ENCODE measurements at regions not wholly inside any gene's neighbourhood (a gene's known extent, or its start where the extent isn't known, plus 50 kb on each side); places are given as distances from the start of the nearest gene placed in this dataset.
A peak's percentile ranks its signal among the peaks of the same experiment; 100 is the strongest.
"Not testable (repeated sequence)": the region's sequence is repeated elsewhere in the genome, so short reads cannot be mapped to it uniquely, and the experiment has no call there.

- peak; percentile 17 for DNase-seq (ENCODE audit: low read depth)
Measured at GRCh38 chr11:44361813-44362212, 51.9 kb upstream of the ALX4 start.

- no peak for DNase-seq (ENCODE audit: low read depth)
Measured at GRCh38 chr11:44363116-44363515, 53.2 kb upstream of the ALX4 start.

- no peak for DNase-seq (ENCODE audit: low read depth)
Measured at GRCh38 chr11:44364596-44364995, 54.7 kb upstream of the ALX4 start.

- no peak for DNase-seq (ENCODE audit: low read depth)
Measured at GRCh38 chr11:44365616-44366015, 55.7 kb upstream of the ALX4 start.

GRCh38 chr11:44366026-44366425 is 56.1 kb upstream of the ALX4 start:
- no peak for DNase-seq (ENCODE audit: low read depth)

- DNase-seq (ENCODE audit: low read depth): no peak
Measured at GRCh38 chr11:44366741-44367140, 56.8 kb upstream of the ALX4 start.

GRCh38 chr11:44367452-44367851 is 57.5 kb upstream of the ALX4 start:
- DNase-seq (ENCODE audit: low read depth): no peak

GRCh38 chr11:44368886-44369285 is 58.9 kb upstream of the ALX4 start:
- no peak for DNase-seq (ENCODE audit: low read depth)

- DNase-seq (ENCODE audit: low read depth): not testable (repeated sequence)
Measured at GRCh38 chr11:44371042-44371441, 61.1 kb upstream of the ALX4 start.

- DNase-seq (ENCODE audit: low read depth): no peak
Measured at GRCh38 chr11:44371706-44372105, 61.8 kb upstream of the ALX4 start.

- no peak for DNase-seq (ENCODE audit: low read depth)
Measured at GRCh38 chr11:44372989-44373388, 63.0 kb upstream of the ALX4 start.

GRCh38 chr11:44374001-44374400 is 64.1 kb upstream of the ALX4 start:
- DNase-seq (ENCODE audit: low read depth): no peak

GRCh38 chr11:44376423-44376822 is 66.5 kb upstream of the ALX4 start:
- DNase-seq (ENCODE audit: low read depth): no peak

GRCh38 chr11:44377121-44377520 is 67.2 kb upstream of the ALX4 start:
- no peak for DNase-seq (ENCODE audit: low read depth)

GRCh38 chr11:44377914-44378321 is 68.0 kb upstream of the ALX4 start:
- no peak for DNase-seq (ENCODE audit: low read depth)

- no peak for DNase-seq (ENCODE audit: low read depth)
Measured at GRCh38 chr11:44379141-44380008, 69.4 kb upstream of the ALX4 start.

- DNase-seq (ENCODE audit: low read depth): no peak
Measured at GRCh38 chr11:44380009-44380313, 70.0 kb upstream of the ALX4 start.

- no peak for DNase-seq (ENCODE audit: low read depth)
Measured at GRCh38 chr11:44380820-44381219, 70.9 kb upstream of the ALX4 start.

- DNase-seq (ENCODE audit: low read depth): no peak
Measured at GRCh38 chr11:44381261-44381660, 71.3 kb upstream of the ALX4 start.

GRCh38 chr11:44382118-44382517 is 72.2 kb upstream of the ALX4 start:
- DNase-seq (ENCODE audit: low read depth): no peak

GRCh38 chr11:44382656-44383240 is 72.8 kb upstream of the ALX4 start:
- no peak for DNase-seq (ENCODE audit: low read depth)

GRCh38 chr11:44383246-44383645 is 73.3 kb upstream of the ALX4 start:
- no peak for DNase-seq (ENCODE audit: low read depth)

- DNase-seq (ENCODE audit: low read depth): no peak
Measured at GRCh38 chr11:44387415-44387814, 77.5 kb upstream of the ALX4 start.

- DNase-seq (ENCODE audit: low read depth): no peak
Measured at GRCh38 chr11:44387825-44388224, 77.9 kb upstream of the ALX4 start.

All from fibroblast of gingiva (primary cell).